H1 (cell line): ENCODE measurements at regions not wholly inside any gene's neighbourhood (a gene's known extent, or its start where the extent isn't known, plus 50 kb on each side); places are given as distances from the start of the nearest gene placed in this dataset.

Source experiments
- CTCF ChIA-PET: fragments of 300-600 bp; sonication (Branson Sonifier 250); formaldehyde crosslinking; loops from one replicate; lab custom pipeline; 2021; ENCODE audit not compliant: partially characterized antibody; lab: Charles Lee
- POLR2A ChIA-PET: fragments of 300-600 bp; sonication (Branson Sonifier 250); formaldehyde crosslinking; loops from one replicate; lab custom pipeline; 2021; ENCODE audit warnings: inconsistent platforms; ENCODE audit not compliant: partially characterized antibody; lab: Charles Lee
- DNase-seq, 2 experiments: peaks; one replicate each; pipeline versions ENCODE4 v3.0.0 to v3.0.0-alpha.2; 2010 to 2022; ENCODE audit warnings: low spot score in 2 of 2, low read depth in 1 of 2, mixed read lengths in 1 of 2
- FAIRE-seq: peaks from 2 replicates; lab custom pipeline; 2011; peaks lifted over from hg19 to GRCh38; lab: Jason Lieb, UNC
- H2AFZ ChIP-seq: 2 replicates; pipeline ENCODE4 v1.8.1; 2012; ENCODE audit warnings: low read length, inconsistent platforms
- H2AK5ac ChIP-seq: 2 replicates; pipeline ENCODE4 v1.6.1; 2013; ENCODE audit warnings: low read depth, low read length
- H2BK120ac ChIP-seq: replicated peaks from 2 replicates; pipeline ENCODE3; 2013; ENCODE audit warnings: low read depth, low read length, inconsistent platforms
- H2BK12ac ChIP-seq: 2 replicates; pipeline ENCODE4 v1.6.1; 2013; ENCODE audit warnings: low read depth, low read length
- H2BK15ac ChIP-seq: 2 replicates; pipeline ENCODE4 v1.6.1; 2013; ENCODE audit warnings: low read length
- H2BK20ac ChIP-seq: 2 replicates; pipeline ENCODE4 v1.6.1; 2013; ENCODE audit warnings: low read length
- H2BK5ac ChIP-seq: 2 replicates; pipeline ENCODE4 v1.6.1; 2013; ENCODE audit warnings: low read depth, low read length
- H3K14ac ChIP-seq: 2 replicates; pipeline ENCODE4 v1.6.1; 2013; ENCODE audit warnings: inconsistent platforms; ENCODE audit not compliant: insufficient read length
- H3K18ac ChIP-seq: 2 replicates; pipeline ENCODE4 v1.6.1; 2013; ENCODE audit warnings: low read length; ENCODE audit errors: extremely low read depth
- H3K23ac ChIP-seq: 2 replicates; pipeline ENCODE4 v1.6.1; 2013; ENCODE audit warnings: inconsistent platforms; ENCODE audit not compliant: insufficient read length
- H3K23me2 ChIP-seq: 2 replicates; pipeline ENCODE4 v1.6.1; 2013; ENCODE audit warnings: low read depth, low read length
- H3K27ac ChIP-seq: 2 replicates; pipeline ENCODE4 v1.6.1; 2011; ENCODE audit warnings: low read depth, low read length, inconsistent platforms
- H3K27me3 ChIP-seq, 4 experiments: replicated peaks in 1 of 4; 1 replicate in 1 of 4; 2 replicates in 3 of 4; pipeline versions ENCODE4 v1.6.1 to v1.8.1; 2011 to 2013; ENCODE audit warnings: low read length in 3 of 4, mild to moderate bottlenecking in 3 of 4, inconsistent platforms in 2 of 4, mixed read lengths in 2 of 4, moderate library complexity in 1 of 4; ENCODE audit not compliant: control insufficient read depth in 3 of 4, insufficient read depth in 3 of 4; ENCODE audit errors: extremely low read depth in 1 of 4
- H3K36me3 ChIP-seq, 4 experiments: 2 replicates each; pipeline versions ENCODE4 v1.6.1 to v1.8.1; 2011 to 2013; ENCODE audit warnings: mild to moderate bottlenecking in 4 of 4, low read length in 3 of 4, moderate library complexity in 2 of 4, control low read depth in 1 of 4, inconsistent platforms in 1 of 4; ENCODE audit not compliant: insufficient read depth in 4 of 4, control insufficient read depth in 2 of 4
- H3K4ac ChIP-seq: replicated peaks from 2 replicates; pipeline ENCODE3; 2013; ENCODE audit warnings: low read length, low read depth, mixed read lengths, inconsistent platforms; ENCODE audit not compliant: insufficient read length
- H3K4me1 ChIP-seq, 4 experiments: replicated peaks in 1 of 4; 1 replicate in 1 of 4; 2 replicates in 3 of 4; pipeline versions ENCODE4 v1.6.1 to v1.8.1; 2011 to 2013; ENCODE audit warnings: low read length in 3 of 4, inconsistent platforms in 2 of 4, mixed read lengths in 1 of 4; ENCODE audit not compliant: insufficient read depth in 4 of 4, control insufficient read depth in 3 of 4
- H3K4me2 ChIP-seq, 2 experiments: 2 replicates each; pipeline versions ENCODE4 v1.6.1 to v1.8.1; 2011 to 2013; ENCODE audit warnings: low read depth in 2 of 2, low read length in 2 of 2, control low read depth in 1 of 2, inconsistent platforms in 1 of 2, mild to moderate bottlenecking in 1 of 2; ENCODE audit not compliant: insufficient read depth in 1 of 2
- H3K4me3 ChIP-seq, 4 experiments: fragments of 200-600, 300-600 bp in 1 of 4; sonication (generic), shearing (Covaris generic), sonication (Bioruptor Twin) in 1 of 4; 2 replicates each; pipeline versions ENCODE4 v1.5.1 to v1.8.1; 2011 to 2016; ENCODE audit warnings: low read length in 4 of 4, low read depth in 3 of 4, control low read depth in 2 of 4, inconsistent platforms in 2 of 4, mild to moderate bottlenecking in 2 of 4, mixed read lengths in 1 of 4, moderate library complexity in 1 of 4; ENCODE audit not compliant: insufficient read depth in 2 of 4; ENCODE audit errors: extremely low read depth in 1 of 4
- H3K56ac ChIP-seq: replicated peaks from 2 replicates; pipeline ENCODE3; 2013; ENCODE audit warnings: low read depth, mild to moderate bottlenecking, mixed read lengths, low read length, inconsistent platforms; ENCODE audit not compliant: insufficient read length
- H3K79me1 ChIP-seq: 2 replicates; pipeline ENCODE4 v1.6.1; 2013; ENCODE audit warnings: low read depth, low read length, control low read depth
- H3K79me2 ChIP-seq, 2 experiments: 2 replicates each; pipeline versions ENCODE4 v1.6.1 to v1.8.1; 2012 to 2013; ENCODE audit warnings: low read length in 2 of 2, mild to moderate bottlenecking in 2 of 2, inconsistent platforms in 1 of 2; ENCODE audit not compliant: insufficient read depth in 2 of 2, control insufficient read depth in 1 of 2
- H3K9ac ChIP-seq, 4 experiments: replicated peaks in 1 of 4; 1 replicate in 1 of 4; 2 replicates in 3 of 4; pipeline versions ENCODE4 v1.6.1 to v1.8.1; 2011 to 2013; ENCODE audit warnings: low read depth in 3 of 4, low read length in 3 of 4, control low read depth in 2 of 4, mild to moderate bottlenecking in 2 of 4, moderate library complexity in 2 of 4, inconsistent platforms in 1 of 4; ENCODE audit errors: extremely low read depth in 1 of 4
- H3K9me3 ChIP-seq, 2 experiments: 2 replicates each; pipeline versions ENCODE4 v1.6.1 to v1.8.1; 2012 to 2013; ENCODE audit warnings: mild to moderate bottlenecking in 2 of 2, moderate library complexity in 2 of 2, control low read depth in 1 of 2, inconsistent platforms in 1 of 2, low read depth in 1 of 2, low read length in 1 of 2, mixed read lengths in 1 of 2; ENCODE audit not compliant: insufficient read depth in 2 of 2
- H4K20me1 ChIP-seq, 2 experiments: replicated peaks in 1 of 2; 2 replicates each; pipeline versions ENCODE3 to v1.8.1; 2011 to 2013; ENCODE audit warnings: inconsistent platforms in 2 of 2, low read length in 2 of 2, mild to moderate bottlenecking in 1 of 2; ENCODE audit not compliant: insufficient read depth in 2 of 2, control insufficient read depth in 1 of 2
- H4K5ac ChIP-seq: 2 replicates; pipeline ENCODE4 v1.6.1; 2013; ENCODE audit warnings: low read length, low read depth, mixed read lengths, inconsistent platforms; ENCODE audit not compliant: insufficient read length
- H4K8ac ChIP-seq: 2 replicates; pipeline ENCODE4 v1.8.0; 2013; ENCODE audit warnings: mild to moderate bottlenecking, moderate library complexity, low read length, inconsistent platforms; ENCODE audit not compliant: insufficient read depth; ENCODE audit errors: extremely low read depth
- H4K91ac ChIP-seq: replicated peaks from 2 replicates; pipeline ENCODE3; 2013; ENCODE audit warnings: low read length, mixed read lengths, inconsistent platforms; ENCODE audit not compliant: insufficient read length
- HDAC2 ChIP-seq, 2 experiments: fragments of 300-600 bp in 1 of 2; sonication (generic) in 1 of 2; IDR thresholded peaks; 2 replicates each; pipeline ENCODE4 v1.6.1; 2011 to 2012; ENCODE audit warnings: low read depth in 2 of 2, low read length in 2 of 2, mild to moderate bottlenecking in 2 of 2, moderate library complexity in 2 of 2, borderline replicate concordance in 1 of 2, inconsistent platforms in 1 of 2
- KDM4A ChIP-seq: IDR thresholded peaks from one replicate; pipeline ENCODE4 v1.7.1; 2012; ENCODE audit warnings: low read depth, mild to moderate bottlenecking, moderate library complexity, low read length, inconsistent platforms; ENCODE audit not compliant: severe bottlenecking
- POLR2A ChIP-seq, 2 experiments: IDR thresholded peaks; 1 replicate in 1 of 2; 2 replicates in 1 of 2; pipeline ENCODE4 v1.6.1; 2011; ENCODE audit warnings: low read depth in 2 of 2, low read length in 2 of 2, mild to moderate bottlenecking in 2 of 2; ENCODE audit errors: control extremely low read depth in 1 of 2
- TBP ChIP-seq: IDR thresholded peaks from 2 replicates; pipeline ENCODE4 v1.6.1; 2011; ENCODE audit warnings: low read depth, low read length, improper control_type of control experiment
- YY1 ChIP-seq: IDR thresholded peaks from 2 replicates; pipeline ENCODE4 v1.6.1; 2011; ENCODE audit warnings: low read depth, mild to moderate bottlenecking, low read length
- ZNF274 ChIP-seq: IDR thresholded peaks from 2 replicates; pipeline ENCODE4 v1.7.0; 2012; ENCODE audit warnings: low read length, borderline replicate concordance; ENCODE audit errors: extremely low read depth
- WGBS, 2 experiments: shearing (Covaris generic) in 1 of 2; methylation state at CpG; one replicate each; pipeline versions ENCODE4 v1.1.6 to v1.1.7; 2013 to 2015; ENCODE audit warnings: low lambda C conversion rate in 2 of 2, mixed read lengths in 2 of 2, inconsistent platforms in 1 of 2, low coverage in 1 of 2, missing lambda C conversion rate in 1 of 2; ENCODE audit not compliant: insufficient replicate concordance in 2 of 2, insufficient coverage in 1 of 2, insufficient read length in 1 of 2; ENCODE audit errors: extremely low coverage in 1 of 2, missing lambda C conversion rate in 1 of 2; 5-methylcytosine and 5-hydroxymethylcytosine counted together

- Histone ChIP-seq H3K27me3 (no peaks in the 10 kb centered on the region), H3K9ac (no peak overlapping the region), H3K36me3 (no peaks in the 10 kb centered on the region), H3K23ac (no peak overlapping the region), H3K18ac (peak overlapping the region; percentile 62), H3K4me1 (no peaks in the 10 kb centered on the region), H2BK120ac (peak overlapping the region; percentile 38), H3K56ac (no peak overlapping the region), H3K4me2 (no peak overlapping the region), H3K4ac (no peak overlapping the region), H3K9me3 (no peaks in the 10 kb centered on the region), H3K79me2 (no peaks in the 10 kb centered on the region), H3K79me1 (no peaks in the 10 kb centered on the region), H4K91ac (peak overlapping the region; percentile 81), H2BK15ac (peak overlapping the region; percentile 16; the same call in 1 of the 2 replicates), H4K5ac (no peak overlapping the region), H2AK5ac (0 out of 2 replicates have a peak overlapping the region, but pooled peaks have one; percentile 86), H2BK20ac (peak overlapping the region; percentile 86), H2BK5ac (peak overlapping the region; percentile 88; the same call in 1 of the 2 replicates), H3K14ac (no peak overlapping the region), H2AFZ (peak overlapping the region; percentile 70; the same call in 1 of the 2 replicates), H2BK12ac (peak overlapping the region; percentile 68; the same call in 1 of the 2 replicates), H3K4me3 (no peak overlapping the region), H4K8ac (0 out of 2 replicates have a peak overlapping the region, but pooled peaks have one; percentile 7), H3K23me2 (no peaks in the 10 kb centered on the region), H3K27ac (no peak overlapping the region), H4K20me1 (no peaks in the 10 kb centered on the region)
- no peak for DNase-seq
- 88% methylated on average over 17 of the region's 17 CpGs; no CpG with 5 or more reads in 1 of the 2 experiments for WGBS, 2 experiments
- POLR2A ChIA-PET = no interaction called here
- no peak for FAIRE-seq
- CTCF ChIA-PET = interaction anchor here (0.6 to 0.7 kb wide), 2 partner anchors 11 to 22 kb away, joined by 3 read pairs; no protein-coding TSS in a partner anchor
- no peak for TF ChIP-seq POLR2A (IDR thresholded peaks at IDR 0.05; ENCODE audit: control extremely low read depth in 1 of 2, low read depth in 2 of 2, low read length in 2 of 2)
- TF ChIP-seq TBP = no peak
- no peak for TF ChIP-seq ZNF274
- no peak for TF ChIP-seq KDM4A
- no peak for TF ChIP-seq HDAC2 (IDR thresholded peaks at IDR 0.05; ENCODE audit: borderline replicate concordance in 1 of 2, low read depth in 2 of 2, low read length in 2 of 2)
- TF ChIP-seq YY1 = no peak
Measured at GRCh38 chr9:107737987-107738743, 248.6 kb upstream of the KLF4 start.
